Suppressor macrophage treated with lipopolysaccharide for 4 hours (primary cell): ENCODE measurements at regions not wholly inside any gene's neighbourhood (a gene's known extent, or its start where the extent isn't known, plus 50 kb on each side); places are given as distances from the start of the nearest gene placed in this dataset.
"Not testable (repeated sequence)": the region's sequence is repeated elsewhere in the genome, so short reads cannot be mapped to it uniquely, and the experiment has no call there.

ENCODE experiments used
- DNase-seq: peaks from one replicate; pipeline ENCODE4 v3.0.0-alpha.2; 2020

- no peak for DNase-seq
Observed at GRCh38 chr6:150775415-150776203, 89.9 kb upstream of the MTHFD1L start.

DNA sequence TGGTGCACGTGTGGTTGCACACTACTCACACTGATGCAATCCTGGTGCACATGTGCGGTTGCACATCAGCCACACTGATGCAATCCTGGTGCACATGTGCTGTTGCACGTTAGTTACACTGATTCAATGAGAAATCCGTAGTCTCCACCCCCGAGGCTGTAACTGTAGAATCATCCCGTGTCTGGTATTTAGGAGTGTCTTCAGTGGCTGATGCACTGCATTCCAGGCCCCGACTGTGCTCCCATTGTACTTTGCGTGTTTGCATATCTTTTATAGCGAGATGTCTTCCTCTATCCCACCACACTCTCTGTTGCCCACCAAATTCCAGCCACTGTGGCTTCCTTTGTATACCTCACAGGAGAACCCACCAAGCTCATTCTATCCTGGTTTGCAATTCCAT is 87.8 kb upstream of the MTHFD1L start:
- DNase-seq = no peak

DNA sequence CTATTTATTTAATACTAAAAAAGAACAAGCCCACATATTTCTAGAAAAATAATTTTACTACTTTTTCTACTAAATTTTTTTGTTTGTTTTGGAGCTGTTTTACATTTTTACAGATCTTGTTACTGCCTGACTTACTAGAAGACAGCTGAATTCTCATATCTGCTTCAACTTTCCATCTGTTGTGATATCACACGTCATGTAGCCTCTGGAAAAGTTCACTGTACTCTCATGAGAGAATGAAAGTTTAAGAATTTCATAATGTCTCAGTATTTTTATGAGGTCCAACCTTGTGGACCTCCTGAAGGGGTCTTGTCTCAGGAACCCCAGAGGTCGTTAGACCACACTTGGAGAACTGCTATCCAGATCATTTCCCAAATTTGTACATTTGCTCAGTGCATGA is 81.7 kb upstream of the MTHFD1L start:
- DNase-seq = no peak

DNA sequence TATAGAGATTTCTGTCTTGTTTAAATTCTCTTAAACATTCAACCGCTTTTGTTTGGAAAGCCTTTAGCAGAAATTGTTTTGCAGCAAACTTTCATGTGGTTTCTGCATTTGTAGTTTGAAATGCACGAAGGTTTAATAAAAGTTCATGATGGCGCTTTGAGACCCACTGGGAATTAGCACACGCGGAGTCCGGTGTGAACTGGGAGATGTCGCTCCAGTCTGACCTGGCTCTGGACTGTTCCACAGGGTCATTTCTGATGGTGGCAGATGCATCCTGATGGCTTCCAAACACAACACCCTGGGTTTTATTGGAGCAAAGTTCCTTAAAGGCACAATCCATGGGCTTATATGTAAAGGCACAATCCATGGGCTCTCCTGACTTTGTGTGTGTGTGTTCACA is 78.1 kb upstream of the MTHFD1L start:
- DNase-seq = no peak

- no peak for DNase-seq
Observed at GRCh38 chr6:150788089-150788488, 77.4 kb upstream of the MTHFD1L start.

DNA sequence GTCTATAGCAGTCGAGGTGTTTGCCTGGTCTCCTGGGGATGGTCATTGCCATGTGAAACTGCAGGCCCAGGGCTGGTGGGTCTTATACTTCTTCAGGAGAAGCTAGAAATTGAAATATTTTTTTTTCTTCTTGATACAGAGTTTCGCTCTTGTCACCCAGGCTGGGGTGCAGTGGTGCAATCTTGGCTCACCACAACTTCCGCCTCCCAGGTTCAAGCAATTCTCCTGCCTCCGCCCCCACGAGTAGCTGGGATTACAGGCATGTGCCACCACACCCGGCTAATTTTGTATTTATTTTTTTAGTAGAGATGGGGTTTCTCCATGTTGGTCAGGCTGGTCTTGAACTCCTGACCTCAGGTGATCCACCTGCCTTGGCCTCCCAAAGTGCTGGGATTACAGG is 75.6 kb upstream of the MTHFD1L start:
- not testable (repeated sequence) for DNase-seq

GRCh38 chr6:150791717-150792116 is 73.8 kb upstream of the MTHFD1L start:
- DNase-seq = no peak

- no peak for DNase-seq
Observed at GRCh38 chr6:150797949-150798348, 67.6 kb upstream of the MTHFD1L start.

DNA sequence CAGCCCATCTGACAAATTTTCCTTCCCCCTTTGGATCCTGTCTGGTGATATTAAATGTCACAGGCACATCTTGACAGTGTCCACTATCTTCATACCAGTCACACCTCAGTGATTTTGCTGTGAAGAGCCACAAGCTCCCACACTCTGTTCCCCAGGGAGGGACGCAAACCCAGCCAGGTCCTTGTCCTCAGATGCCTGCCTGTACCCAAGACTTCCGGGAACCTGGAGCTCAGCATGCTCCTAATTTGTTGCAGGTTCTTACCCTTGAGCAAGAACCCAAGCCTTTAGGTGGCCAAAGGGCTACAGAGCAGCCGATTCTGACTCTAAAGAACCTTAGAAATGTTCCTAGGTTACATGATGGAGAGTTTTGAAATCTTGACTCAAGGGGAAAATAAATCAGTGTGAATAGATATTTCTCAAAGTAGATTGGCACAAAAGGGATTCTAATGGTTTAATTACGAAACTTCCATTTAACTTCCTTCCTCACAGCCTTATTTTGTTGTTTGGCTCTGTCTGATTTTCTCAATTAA is 66.2 kb upstream of the MTHFD1L start:
- no peak for DNase-seq

GRCh38 chr6:150800674-150801314 is 64.7 kb upstream of the MTHFD1L start:
- no peak for DNase-seq

DNA sequence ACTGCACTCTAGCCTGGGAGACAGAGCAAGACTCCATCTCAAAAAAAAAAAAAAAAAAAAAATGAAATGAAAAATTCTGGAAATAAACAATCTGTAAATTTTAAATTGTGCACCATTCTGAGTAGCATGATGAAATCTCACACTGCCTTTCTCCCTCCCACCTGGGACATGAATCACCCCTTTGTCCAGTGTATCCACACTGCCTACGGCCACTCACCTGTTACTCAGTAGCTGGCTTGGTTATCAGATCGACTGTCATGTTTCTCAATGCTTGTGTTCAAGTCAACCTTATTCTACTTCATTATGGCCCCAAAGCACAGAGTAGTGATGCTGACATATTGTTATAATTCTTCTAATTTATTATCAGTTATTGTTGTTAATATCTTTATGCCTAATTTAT is 58.7 kb upstream of the MTHFD1L start:
- DNase-seq = no peak

DNA sequence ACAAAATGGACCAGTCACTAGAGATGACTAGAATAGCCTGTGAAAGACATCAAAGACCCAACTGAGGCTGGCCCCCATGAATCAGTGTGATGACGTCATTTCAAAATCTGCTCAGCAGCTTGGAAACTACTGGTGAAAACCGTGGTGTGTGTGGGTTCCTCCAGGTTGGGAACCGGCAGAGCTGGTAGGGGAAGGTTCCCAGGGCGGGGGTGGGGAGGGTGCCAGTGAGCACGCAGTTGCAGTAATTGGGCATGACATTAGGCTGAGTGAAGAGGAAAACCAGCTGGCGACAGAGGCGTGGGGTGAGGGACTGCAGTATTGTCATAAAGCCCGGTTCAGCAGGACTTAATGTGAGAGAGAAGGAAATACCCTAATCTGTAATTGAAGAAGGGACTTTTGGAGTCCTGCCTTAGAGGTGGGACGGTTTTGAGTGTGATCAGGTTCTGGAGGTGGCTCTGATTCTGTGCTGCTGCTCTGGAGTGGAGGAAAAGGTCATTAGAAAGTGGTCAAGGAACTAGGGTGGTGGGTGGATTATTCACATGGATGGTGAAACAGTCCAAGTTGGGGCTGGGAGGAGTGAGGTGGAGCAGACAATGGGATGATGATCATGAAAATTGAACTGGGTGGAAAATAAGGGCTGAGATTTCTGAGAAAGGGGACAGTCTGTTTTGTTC is 52.0 kb upstream of the MTHFD1L start:
- DNase-seq = peak; percentile 3

GRCh38 chr6:150813993-150814359 is 51.5 kb upstream of the MTHFD1L start:
- DNase-seq = no peak
